H9 (cell line): ENCODE measurements at regions not wholly inside any gene's neighbourhood (a gene's known extent, or its start where the extent isn't known, plus 50 kb on each side); places are given as distances from the start of the nearest gene placed in this dataset.

Experiments
- DNase-seq: peaks from one replicate; pipeline ENCODE4 v3.0.0-alpha.2; 2017
- H2AFZ ChIP-seq: one replicate; pipeline ENCODE4 v1.6.1; 2013; ENCODE audit warnings: mild to moderate bottlenecking, low read length, control low read depth, moderate library complexity
- H2AK5ac ChIP-seq: 2 replicates; pipeline ENCODE4 v1.6.1; 2013; ENCODE audit warnings: low read length, control low read depth, mixed read lengths; ENCODE audit not compliant: insufficient read length
- H2BK120ac ChIP-seq: one replicate; pipeline ENCODE4 v1.6.1; 2013; ENCODE audit warnings: low read depth, mild to moderate bottlenecking, low read length, control low read depth, inconsistent platforms; ENCODE audit not compliant: poor library complexity, severe bottlenecking
- H2BK12ac ChIP-seq: 2 replicates; pipeline ENCODE4 v1.6.1; 2013; ENCODE audit warnings: low read length, control low read depth, mixed read lengths, low read depth; ENCODE audit not compliant: insufficient read length
- H2BK15ac ChIP-seq: 2 replicates; pipeline ENCODE4 v1.6.1; 2013; ENCODE audit warnings: low read depth, low read length, control low read depth
- H2BK20ac ChIP-seq: one replicate; pipeline ENCODE4 v1.6.1; 2013; ENCODE audit warnings: low read depth, mild to moderate bottlenecking, low read length, control low read depth, inconsistent platforms; ENCODE audit not compliant: poor library complexity, severe bottlenecking
- H2BK5ac ChIP-seq: 2 replicates; pipeline ENCODE4 v1.6.1; 2013; ENCODE audit warnings: low read length, control low read depth, mixed read lengths; ENCODE audit not compliant: insufficient read length
- H3K14ac ChIP-seq: 2 replicates; pipeline ENCODE4 v1.6.1; 2013; ENCODE audit warnings: low read length, control low read depth; ENCODE audit not compliant: insufficient read depth
- H3K18ac ChIP-seq: 2 replicates; pipeline ENCODE4 v1.6.1; 2013; ENCODE audit warnings: low read depth, mild to moderate bottlenecking, mixed read lengths, low read length, control low read depth; ENCODE audit not compliant: insufficient read length
- H3K23ac ChIP-seq: 2 replicates; pipeline ENCODE4 v1.6.1; 2013; ENCODE audit warnings: low read length, control low read depth, mixed read lengths, low read depth; ENCODE audit not compliant: insufficient read length
- H3K23me2 ChIP-seq: 2 replicates; pipeline ENCODE4 v1.6.1; 2013; ENCODE audit warnings: low read depth, mild to moderate bottlenecking, mixed read lengths, low read length, control low read depth; ENCODE audit not compliant: insufficient read length, poor library complexity, severe bottlenecking
- H3K27ac ChIP-seq: 2 replicates; pipeline ENCODE4 v1.5.1; 2013; ENCODE audit warnings: low read length, control low read depth, mixed read lengths, low read depth; ENCODE audit not compliant: insufficient read length
- H3K27me3 ChIP-seq: 2 replicates; pipeline ENCODE4 v1.6.1; 2013; ENCODE audit warnings: low read length, control low read depth, inconsistent platforms; ENCODE audit not compliant: insufficient read depth
- H3K4ac ChIP-seq: 2 replicates; pipeline ENCODE4 v1.6.1; 2013; ENCODE audit warnings: low read depth, mild to moderate bottlenecking, control low read depth, inconsistent platforms, low read length, moderate library complexity
- H3K4me1 ChIP-seq: 2 replicates; pipeline ENCODE4 v1.6.1; 2013; ENCODE audit warnings: low read length, control low read depth, inconsistent platforms; ENCODE audit not compliant: insufficient read depth
- H3K4me2 ChIP-seq: 2 replicates; pipeline ENCODE4 v1.6.1; 2013; ENCODE audit warnings: low read length, control low read depth, mixed read lengths; ENCODE audit not compliant: insufficient read length, insufficient read depth
- H3K56ac ChIP-seq: 2 replicates; pipeline ENCODE4 v1.6.1; 2013; ENCODE audit warnings: low read depth, mild to moderate bottlenecking, mixed read lengths, low read length, control low read depth; ENCODE audit not compliant: insufficient read length
- H3K79me1 ChIP-seq: 2 replicates; pipeline ENCODE4 v1.6.1; 2013; ENCODE audit warnings: low read depth, mild to moderate bottlenecking, moderate library complexity, low read length, control low read depth, inconsistent platforms; ENCODE audit not compliant: insufficient read depth, poor library complexity, severe bottlenecking
- H3K79me2 ChIP-seq: 2 replicates; pipeline ENCODE4 v1.6.1; 2013; ENCODE audit warnings: low read length, control low read depth, inconsistent platforms; ENCODE audit not compliant: insufficient read depth
- H3K9ac ChIP-seq: 2 replicates; pipeline ENCODE4 v1.6.1; 2013; ENCODE audit warnings: low read length, control low read depth, mixed read lengths; ENCODE audit not compliant: insufficient read length; ENCODE audit errors: extremely low read depth
- H3K9me3 ChIP-seq: one replicate; pipeline ENCODE4 v1.6.1; 2013; ENCODE audit warnings: low read depth, low read length, inconsistent platforms; ENCODE audit not compliant: control insufficient read depth
- H3T11ph ChIP-seq: one replicate; pipeline ENCODE4 v1.6.1; 2013; ENCODE audit warnings: mild to moderate bottlenecking, low read length, control low read depth, inconsistent platforms
- H4K20me1 ChIP-seq: one replicate; pipeline ENCODE4 v1.6.1; 2013; ENCODE audit not compliant: control insufficient read depth, insufficient read length, insufficient read depth
- H4K5ac ChIP-seq: 2 replicates; pipeline ENCODE4 v1.6.1; 2013; ENCODE audit warnings: low read depth, mild to moderate bottlenecking, mixed read lengths, low read length, control low read depth; ENCODE audit not compliant: insufficient read length
- H4K8ac ChIP-seq: replicated peaks from 2 replicates; pipeline ENCODE4 v1.6.1; 2013; ENCODE audit warnings: low read length, control low read depth, mixed read lengths, low read depth; ENCODE audit not compliant: insufficient read length
- H4K91ac ChIP-seq: 2 replicates; pipeline ENCODE4 v1.6.1; 2013; ENCODE audit warnings: low read depth, mild to moderate bottlenecking, moderate library complexity, mixed read lengths, low read length, control low read depth; ENCODE audit not compliant: insufficient read length
- H3K27ac Mint-ChIP-seq, 3 experiments: 2 replicates in 2 of 3; 3 replicates in 1 of 3; pipeline ENCODE4 v1.8.0; 2020 to 2021; ENCODE audit warnings: mixed read lengths in 3 of 3, mild to moderate bottlenecking in 1 of 3, moderate library complexity in 1 of 3
- H3K27me3 Mint-ChIP-seq: 2 replicates; pipeline ENCODE4 v1.8.0; 2021; ENCODE audit warnings: low read depth, mild to moderate bottlenecking, moderate library complexity, mixed read lengths
- H3K36me3 Mint-ChIP-seq, 3 experiments: 2 replicates in 2 of 3; 3 replicates in 1 of 3; pipeline ENCODE4 v1.8.0; 2020 to 2021; ENCODE audit warnings: low read depth in 3 of 3, mixed read lengths in 3 of 3; ENCODE audit not compliant: insufficient read depth in 1 of 3
- H3K4me1 Mint-ChIP-seq, 2 experiments: 2 replicates each; pipeline ENCODE4 v1.8.0; 2020; ENCODE audit warnings: mixed read lengths in 2 of 2
- H3K4me3 Mint-ChIP-seq, 2 experiments: 2 replicates in 1 of 2; 3 replicates in 1 of 2; pipeline ENCODE4 v1.8.0; 2020 to 2021; ENCODE audit warnings: mild to moderate bottlenecking in 2 of 2, mixed read lengths in 2 of 2, moderate library complexity in 1 of 2
- H3K9me3 Mint-ChIP-seq, 2 experiments: 2 replicates in 1 of 2; 3 replicates in 1 of 2; pipeline ENCODE4 v1.8.0; 2020; ENCODE audit warnings: mild to moderate bottlenecking in 2 of 2, mixed read lengths in 2 of 2, moderate library complexity in 1 of 2
- CTCF ChIP-seq: fragments of 200-600 bp; sonication (generic); conservative IDR thresholded peaks from 3 replicates; pipeline ENCODE4 v1.8.0; 2021; ENCODE audit warnings: antibody characterized with exemption, mild to moderate bottlenecking
- WGBS: extraction: QIAGEN DNeasy Blood & Tissue Kit; methylation state at CpG from one replicate; pipeline ENCODE4 v1.1.7; 2013; ENCODE audit warnings: missing lambda C conversion rate, low lambda C conversion rate, mixed read lengths; ENCODE audit not compliant: insufficient read length; ENCODE audit errors: extremely low coverage; 5-methylcytosine and 5-hydroxymethylcytosine counted together

GRCh38 chr11:11772865-11773515 lies 68.8 kb upstream of the USP47 start:
- Mint-ChIP-seq H3K4me1 (no peaks in the 10 kb centered on the region; a peak in 1 of 4 replicates), H3K36me3 (no peaks in the 10 kb centered on the region), H3K9me3 (no peaks in the 10 kb centered on the region), H3K27me3 (peaks cover 13% of the 10 kb centered on the region), H3K27ac (no peak overlapping the region), H3K4me3 (no peak overlapping the region)
- no peak overlapping the region for H3K4me2 ChIP-seq
- no peak overlapping the region for H3K4ac ChIP-seq
- H2BK120ac ChIP-seq = no peak overlapping the region
- H3K23ac ChIP-seq = no peak overlapping the region
- no peaks in the 10 kb centered on the region for H3K4me1 ChIP-seq
- no CpG with 5 or more reads among the region's 1 CpG for WGBS
- DNase-seq = no peak
- no peak overlapping the region for H4K5ac ChIP-seq
- H3K18ac ChIP-seq = no peak overlapping the region
- no peak overlapping the region for H3K14ac ChIP-seq
- no peaks in the 10 kb centered on the region for H3K79me2 ChIP-seq
- H3T11ph ChIP-seq = no peak overlapping the region
- H2BK5ac ChIP-seq = no peak overlapping the region
- no peak overlapping the region for H4K91ac ChIP-seq
- H3K23me2 ChIP-seq = no peaks in the 10 kb centered on the region
- no peaks in the 10 kb centered on the region for H3K27me3 ChIP-seq
- H4K20me1 ChIP-seq = no peaks in the 10 kb centered on the region
- H4K8ac ChIP-seq = no peak overlapping the region
- H3K79me1 ChIP-seq = no peaks in the 10 kb centered on the region
- TF ChIP-seq CTCF = no peak
- no peaks in the 10 kb centered on the region for H3K9me3 ChIP-seq
- H3K9ac ChIP-seq = no peak overlapping the region
- no peak overlapping the region for H2BK15ac ChIP-seq
- H2AFZ ChIP-seq = no peak overlapping the region
- no peak overlapping the region for H2BK12ac ChIP-seq
- H2AK5ac ChIP-seq = no peak overlapping the region
- H2BK20ac ChIP-seq = no peak overlapping the region
- no peak overlapping the region for H3K56ac ChIP-seq
- H3K27ac ChIP-seq = no peak overlapping the region
